Progenitor cell of endocrine pancreas (in vitro differentiated cells): ENCODE measurements at regions not wholly inside any gene's neighbourhood (a gene's known extent, or its start where the extent isn't known, plus 50 kb on each side); places are given as distances from the start of the nearest gene placed in this dataset.

Source experiments
- DNase-seq: peaks from one replicate; pipeline ENCODE4 v3.0.0; 2021; ENCODE audit warnings: low spot score; ENCODE audit not compliant: unreplicated experiment
- H3K27ac Mint-ChIP-seq: 2 replicates; pipeline ENCODE4 v1.8.0; 2021; ENCODE audit warnings: mild to moderate bottlenecking, moderate library complexity, mixed read lengths
- H3K27me3 Mint-ChIP-seq: 2 replicates; pipeline ENCODE4 v1.8.0; 2021; ENCODE audit warnings: mixed read lengths
- H3K36me3 Mint-ChIP-seq: 2 replicates; pipeline ENCODE4 v1.8.0; 2022; ENCODE audit warnings: mixed read lengths; ENCODE audit not compliant: insufficient read depth
- H3K4me1 Mint-ChIP-seq: 2 replicates; pipeline ENCODE4 v1.8.0; 2021; ENCODE audit warnings: low read depth, mixed read lengths
- H3K4me3 Mint-ChIP-seq: 2 replicates; pipeline ENCODE4 v1.8.0; 2021; ENCODE audit warnings: low read depth, mild to moderate bottlenecking, moderate library complexity, mixed read lengths
- H3K9me3 Mint-ChIP-seq: 2 replicates; pipeline ENCODE4 v1.8.0; 2021; ENCODE audit warnings: low read depth, mixed read lengths
- CTCF ChIP-seq: fragments of 200-600 bp; sonication (generic); IDR thresholded peaks from one replicate; pipeline ENCODE4 v1.5.0; 2021; ENCODE audit warnings: antibody characterized with exemption, mild to moderate bottlenecking; ENCODE audit not compliant: unreplicated experiment

GRCh38 chr11:129696309-129696989, 119.2 kb upstream of the TMEM45B start:
- H3K9me3 Mint-ChIP-seq: no peaks in the 10 kb centered on the region
- no peak overlapping the region for H3K27ac Mint-ChIP-seq
- H3K27me3 Mint-ChIP-seq: peaks cover 58% of the 10 kb centered on the region
- H3K4me1 Mint-ChIP-seq: no peaks in the 10 kb centered on the region
- no peak overlapping the region for H3K4me3 Mint-ChIP-seq
- no peaks in the 10 kb centered on the region for H3K36me3 Mint-ChIP-seq
- no peak for DNase-seq
- TF ChIP-seq CTCF: no peak

DNA sequence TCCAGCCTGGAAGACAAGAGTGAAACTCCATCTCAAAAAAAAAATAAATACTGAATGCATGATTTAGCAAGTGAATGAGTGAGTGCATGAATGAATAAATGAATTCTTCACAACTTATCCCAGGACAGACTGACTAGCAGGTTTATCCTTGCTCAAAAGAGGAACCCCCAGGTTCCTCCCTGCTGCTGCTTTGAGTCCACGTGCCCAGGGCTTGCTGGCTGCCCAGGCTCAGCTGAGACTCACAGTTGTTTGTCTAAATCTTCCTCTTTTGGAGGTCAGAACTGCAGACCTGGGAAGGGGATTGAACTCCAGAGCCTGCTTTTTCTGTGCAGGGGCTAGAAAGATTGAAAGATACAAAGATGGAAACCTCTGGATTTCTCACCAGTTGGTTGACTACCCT, 117.4 kb upstream of the TMEM45B start:
- DNase-seq: no peak
- Mint-ChIP-seq H3K4me1 (no peaks in the 10 kb centered on the region), H3K4me3 (no peak overlapping the region), H3K27me3 (peaks cover 57% of the 10 kb centered on the region), H3K36me3 (no peaks in the 10 kb centered on the region), H3K27ac (no peak overlapping the region), H3K9me3 (no peaks in the 10 kb centered on the region)
- TF ChIP-seq CTCF: no peak

DNA sequence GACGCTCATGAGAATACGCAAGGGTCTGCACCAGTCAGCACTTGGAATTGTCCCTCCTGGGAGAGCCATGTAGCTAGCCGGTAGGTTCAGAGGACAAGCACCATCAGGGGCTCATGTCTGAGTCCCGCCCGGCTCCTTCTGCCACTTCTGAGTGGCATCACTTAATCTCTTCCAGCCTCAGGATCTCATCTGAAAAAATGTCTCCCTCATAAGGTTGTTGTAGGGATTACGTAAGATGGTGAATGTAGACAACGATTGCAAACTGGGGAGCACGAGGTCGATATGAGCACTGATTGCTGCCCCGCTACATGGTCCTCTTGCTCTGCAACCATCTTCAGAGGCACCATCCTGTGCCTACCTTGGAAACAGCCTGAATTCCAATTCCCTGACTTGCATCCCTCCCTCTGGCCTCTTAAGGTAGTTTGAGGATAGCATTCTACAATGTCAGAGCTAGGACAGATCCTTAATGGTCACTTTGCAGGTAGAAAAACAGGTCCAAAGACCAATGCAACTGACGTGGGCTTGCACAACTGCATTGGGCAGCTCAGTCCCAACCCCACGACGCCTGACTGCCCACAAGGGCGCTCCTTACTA, 115.8 kb upstream of the TMEM45B start:
- peaks cover 5% of the 10 kb centered on the region for H3K4me1 Mint-ChIP-seq
- no peak overlapping the region for H3K27ac Mint-ChIP-seq
- no peak for TF ChIP-seq CTCF
- peaks cover 58% of the 10 kb centered on the region for H3K27me3 Mint-ChIP-seq
- no peak overlapping the region for H3K4me3 Mint-ChIP-seq
- H3K36me3 Mint-ChIP-seq: no peaks in the 10 kb centered on the region
- no peaks in the 10 kb centered on the region for H3K9me3 Mint-ChIP-seq
- no peak for DNase-seq

DNA sequence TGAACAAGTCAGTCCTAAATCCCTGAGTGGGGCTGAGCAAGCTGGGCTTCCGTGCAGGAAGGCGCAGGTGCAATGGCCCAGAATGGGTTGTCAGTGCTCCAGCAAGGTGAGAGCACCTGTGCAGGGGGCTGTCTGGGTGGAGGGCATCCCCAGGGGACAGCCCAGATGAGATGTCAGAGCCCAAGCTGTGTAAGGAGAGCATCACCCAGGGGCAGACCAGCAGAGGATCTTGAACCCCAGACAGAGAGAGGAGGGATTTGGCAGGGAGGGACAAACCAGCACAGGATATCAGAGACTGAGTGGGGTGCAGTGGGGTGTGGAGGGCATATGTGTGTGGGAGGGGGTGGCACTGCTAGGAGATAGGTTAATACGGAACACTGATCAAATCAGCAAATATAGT, 114.9 kb upstream of the TMEM45B start:
- no peak overlapping the region for H3K27ac Mint-ChIP-seq
- peaks cover 5% of the 10 kb centered on the region for H3K4me1 Mint-ChIP-seq
- no peak for TF ChIP-seq CTCF
- no peaks in the 10 kb centered on the region for H3K36me3 Mint-ChIP-seq
- no peak overlapping the region for H3K4me3 Mint-ChIP-seq
- no peaks in the 10 kb centered on the region for H3K9me3 Mint-ChIP-seq
- no peak for DNase-seq
- H3K27me3 Mint-ChIP-seq: peaks cover 54% of the 10 kb centered on the region

- no peaks in the 10 kb centered on the region for H3K36me3 Mint-ChIP-seq
- H3K27me3 Mint-ChIP-seq: peaks cover 54% of the 10 kb centered on the region
- no peak for TF ChIP-seq CTCF
- peaks cover 5% of the 10 kb centered on the region for H3K4me1 Mint-ChIP-seq
- DNase-seq: no peak
- H3K4me3 Mint-ChIP-seq: no peak overlapping the region
- H3K27ac Mint-ChIP-seq: no peak overlapping the region
- H3K9me3 Mint-ChIP-seq: no peaks in the 10 kb centered on the region
These were observed 113.9 kb upstream of the TMEM45B start for GRCh38 chr11:129701706-129702105.
